Activated CD4-positive, alpha-beta T cell treated with anti-CD3 and anti-CD28 coated beads for 48 hours (primary cell): ENCODE measurements at regions not wholly inside any gene's neighbourhood (a gene's known extent, or its start where the extent isn't known, plus 50 kb on each side); places are given as distances from the start of the nearest gene placed in this dataset.
"Not testable (repeated sequence)": the region's sequence is repeated elsewhere in the genome, so short reads cannot be mapped to it uniquely, and the experiment has no call there.

Experiments
- DNase-seq: peaks from one replicate; pipeline ENCODE4 v3.0.0-alpha.2; 2020

DNA sequence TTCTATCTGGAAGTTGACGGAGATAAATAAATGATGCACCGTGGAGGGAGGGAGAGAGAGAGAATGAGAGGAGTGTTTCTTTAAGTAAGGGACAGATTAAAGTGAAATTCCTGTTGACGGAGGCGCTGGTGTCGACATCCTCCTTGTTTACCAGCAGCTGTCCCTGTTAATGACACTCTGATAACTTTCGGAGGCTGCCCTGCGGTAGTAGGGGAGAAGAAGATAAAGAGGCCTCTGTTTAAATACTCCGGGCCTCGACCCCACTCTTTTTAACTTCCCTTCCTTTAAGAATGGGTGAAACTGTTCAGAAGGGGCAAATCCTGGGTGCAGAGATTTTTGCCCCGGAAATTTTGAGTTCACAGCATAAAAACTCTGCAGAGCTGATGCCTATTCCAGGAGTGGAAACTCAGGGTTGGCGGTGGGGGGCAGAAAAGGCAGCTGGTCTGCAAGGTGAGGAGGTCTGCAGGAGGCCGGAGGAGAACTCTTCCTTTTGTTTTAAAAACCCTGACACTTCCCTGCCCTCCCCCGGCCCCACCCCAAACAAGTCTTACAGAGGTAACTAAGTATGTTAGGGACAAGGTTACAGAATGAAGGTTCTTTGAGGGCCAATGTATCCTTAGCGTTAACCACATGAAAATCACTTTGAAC is 276.6 kb upstream of the NR2F2 start:
- DNase-seq: no peak

DNA sequence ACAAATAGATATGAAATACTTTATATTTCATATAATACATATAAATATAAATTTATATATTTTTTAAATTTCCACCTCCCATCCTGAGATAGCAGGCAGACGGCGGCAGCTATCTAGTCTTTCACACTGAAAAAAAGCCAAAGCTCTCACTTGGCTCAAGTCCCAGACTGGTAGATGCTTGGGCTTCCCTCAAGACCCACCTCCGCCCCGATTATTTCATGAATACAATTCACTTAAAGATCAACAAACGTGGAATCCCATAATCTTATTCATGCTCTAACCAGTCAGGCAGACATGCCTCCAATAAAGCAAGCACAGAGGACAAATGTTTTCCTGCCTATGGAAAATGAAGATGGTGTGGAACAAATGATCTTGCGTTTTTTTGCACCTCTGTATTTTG is 275.9 kb upstream of the NR2F2 start:
- no peak for DNase-seq

DNA sequence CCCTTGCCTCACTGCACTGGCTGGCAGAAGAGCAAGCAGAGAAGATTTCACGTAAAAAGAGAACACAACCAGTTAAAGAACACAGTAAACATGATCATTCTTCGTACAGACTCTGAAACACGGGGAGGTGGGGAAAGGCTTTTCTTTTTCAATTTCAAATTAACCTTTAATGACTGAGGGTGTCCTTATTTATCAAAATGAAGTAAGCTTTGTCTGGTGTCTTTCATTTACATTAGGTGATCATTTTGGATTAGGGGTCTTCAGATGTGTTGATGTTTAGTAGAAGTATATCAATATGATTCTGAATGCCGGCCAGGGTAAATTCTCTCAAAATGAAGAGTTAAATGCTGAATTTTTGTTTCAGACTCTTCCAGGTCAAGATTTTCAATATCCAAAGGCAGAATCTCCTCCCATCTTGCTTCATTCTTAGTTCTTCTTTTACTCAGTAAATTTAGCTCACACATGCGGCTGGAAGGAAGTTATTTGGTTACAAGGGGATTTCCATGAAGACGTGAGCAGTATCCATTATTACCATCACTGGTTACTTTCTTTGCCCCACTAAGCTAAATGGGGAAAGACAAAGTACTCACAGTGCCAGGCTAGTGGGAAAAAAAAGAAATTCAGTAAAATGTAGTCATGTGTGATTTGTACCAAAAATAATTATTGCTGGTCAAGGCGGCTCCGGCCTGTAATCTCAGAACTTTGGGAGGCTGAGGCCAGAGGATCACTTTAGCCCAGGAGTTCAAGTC is 272.2 kb upstream of the NR2F2 start:
- no peak for DNase-seq

DNA sequence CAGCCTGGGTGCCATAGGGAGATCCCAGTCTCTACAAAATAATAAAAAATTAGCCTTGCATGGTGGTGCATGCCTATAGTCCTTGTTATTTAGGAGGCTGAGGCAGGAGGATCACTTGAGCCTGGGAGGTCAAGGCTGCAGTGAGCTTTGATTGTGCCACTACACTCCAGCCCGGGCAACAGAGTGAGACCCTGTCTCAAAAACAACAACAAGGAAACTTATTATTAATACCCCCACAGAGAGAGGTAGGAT is 271.7 kb upstream of the NR2F2 start:
- DNase-seq: not testable (repeated sequence)

DNA sequence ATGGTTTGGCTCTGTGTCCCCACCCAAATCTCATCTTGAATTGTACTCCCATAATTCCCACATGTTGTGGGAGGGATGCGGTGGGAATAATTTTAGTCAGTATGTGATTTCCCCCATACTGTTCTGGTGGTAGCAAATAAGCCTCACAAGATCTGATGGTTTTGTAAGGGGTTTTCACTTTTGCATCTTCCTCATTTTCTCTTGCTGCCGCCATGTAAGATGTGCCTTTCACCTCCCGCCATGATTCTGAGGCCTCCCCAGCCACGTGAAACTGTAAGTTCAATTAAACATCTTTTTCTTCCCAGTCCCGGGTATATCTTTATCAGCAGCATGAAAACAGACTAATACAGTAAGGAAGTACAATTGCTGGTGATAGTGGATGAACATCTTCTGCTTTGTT is 269.9 kb upstream of the NR2F2 start:
- not testable (repeated sequence) for DNase-seq

DNA sequence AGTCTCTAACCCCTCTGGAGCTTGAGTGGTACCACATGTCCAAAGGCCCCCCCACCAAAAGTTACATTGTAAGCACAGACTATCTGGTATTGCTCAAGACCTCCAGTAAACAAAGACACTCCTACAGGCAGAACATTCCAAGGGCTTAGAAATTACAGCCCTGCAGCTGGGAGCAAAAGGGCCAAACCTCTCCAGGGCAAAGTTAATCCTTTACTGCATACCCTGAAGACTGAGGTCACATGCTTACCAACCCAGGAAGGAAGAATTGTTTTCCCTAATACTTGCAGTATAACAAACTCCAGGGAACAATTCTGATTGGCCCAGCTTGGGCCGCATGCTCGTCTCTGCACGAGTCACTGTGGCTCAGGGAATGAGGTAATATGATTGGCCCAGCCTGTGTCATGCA is 266.1 kb upstream of the NR2F2 start:
- DNase-seq: no peak

DNA sequence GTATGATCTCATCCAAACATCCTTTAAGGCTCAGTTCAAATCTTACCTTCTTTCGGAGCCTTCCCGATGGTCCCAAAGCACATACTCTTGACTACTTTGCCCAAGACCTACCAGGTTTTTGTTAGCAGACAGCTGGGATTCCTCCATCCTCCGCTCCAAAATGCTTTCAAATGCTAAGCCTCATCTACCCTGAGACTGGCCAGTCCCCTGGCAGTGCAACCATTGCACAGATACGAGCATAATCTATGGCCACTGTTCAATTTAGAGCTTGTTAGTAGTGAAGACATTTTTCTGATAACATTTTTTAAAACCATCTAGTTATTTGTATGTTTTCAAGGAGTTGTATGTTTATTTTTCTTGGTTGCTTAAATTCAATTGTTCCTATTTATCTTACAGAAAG is 264.4 kb upstream of the NR2F2 start:
- no peak for DNase-seq

GRCh38 chr15:96066852-96067495 is 263.5 kb upstream of the NR2F2 start:
- no peak for DNase-seq

- no peak for DNase-seq
Observed at GRCh38 chr15:96067677-96068076, 262.8 kb upstream of the NR2F2 start.

DNA sequence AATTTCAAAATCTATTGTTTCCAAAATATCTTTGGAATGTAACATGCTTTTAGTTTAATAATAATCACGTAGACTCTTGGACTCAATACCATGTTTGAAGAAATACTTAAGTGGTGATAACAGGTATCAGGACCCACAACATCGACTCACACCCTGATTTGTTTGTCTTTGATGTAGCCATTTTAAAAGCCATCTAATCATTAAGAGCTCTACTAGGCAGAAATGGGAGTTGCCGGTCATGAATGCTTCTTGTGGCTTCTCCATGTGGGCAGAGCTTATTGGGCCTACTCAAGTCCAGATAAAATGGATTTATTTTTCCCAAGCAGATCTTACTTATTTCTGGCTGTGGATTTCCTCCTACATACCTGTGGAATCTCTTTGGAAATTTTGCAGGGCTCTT is 261.6 kb upstream of the NR2F2 start:
- DNase-seq: no peak

- no peak for DNase-seq
Observed at GRCh38 chr15:96070636-96071035, 259.9 kb upstream of the NR2F2 start.

GRCh38 chr15:96072821-96073220 is 257.7 kb upstream of the NR2F2 start:
- no peak for DNase-seq

- no peak for DNase-seq
Observed at GRCh38 chr15:96073908-96074307, 256.6 kb upstream of the NR2F2 start.

- no peak for DNase-seq
Observed at GRCh38 chr15:96075895-96076294, 254.6 kb upstream of the NR2F2 start.

GRCh38 chr15:96076350-96076749 is 254.2 kb upstream of the NR2F2 start:
- DNase-seq: no peak

DNA sequence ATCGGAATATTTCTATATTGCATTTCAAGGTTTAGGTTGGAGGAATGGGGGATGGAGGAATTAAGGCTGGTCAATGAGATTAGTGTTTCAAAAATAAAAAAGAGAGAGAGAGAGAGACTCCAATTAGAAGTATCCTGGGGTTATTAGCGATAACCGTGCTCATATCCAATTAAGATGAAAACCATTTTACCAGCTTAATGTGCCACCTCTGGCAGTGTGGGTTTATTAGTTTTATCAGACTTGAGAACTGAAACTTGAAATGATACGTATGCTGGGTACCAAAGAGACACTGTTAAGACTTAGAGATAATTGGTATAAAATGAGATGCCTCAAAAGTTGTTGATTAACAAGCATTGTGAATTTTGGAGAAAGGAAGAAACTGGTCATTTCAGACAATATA is 251.5 kb upstream of the NR2F2 start:
- no peak for DNase-seq

DNA sequence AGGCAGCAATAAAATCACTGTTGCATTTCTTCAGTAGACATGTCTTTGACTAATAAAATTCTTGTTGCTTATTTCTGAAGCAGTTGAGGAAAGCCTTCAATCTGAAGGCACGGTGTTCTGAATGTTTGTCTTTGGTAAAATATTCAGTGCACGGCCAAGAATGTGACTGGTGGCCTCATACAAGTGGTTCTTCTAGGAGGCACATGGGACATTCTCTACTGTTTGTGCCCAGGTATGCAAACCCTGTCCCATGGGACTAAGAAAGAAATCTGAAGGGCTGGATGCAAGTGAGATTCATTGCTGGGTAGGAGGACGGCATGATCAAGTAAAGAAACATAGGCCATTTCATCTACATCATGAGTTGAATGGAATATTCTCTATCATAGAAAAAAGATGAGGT is 250.6 kb upstream of the NR2F2 start:
- DNase-seq: no peak

DNA sequence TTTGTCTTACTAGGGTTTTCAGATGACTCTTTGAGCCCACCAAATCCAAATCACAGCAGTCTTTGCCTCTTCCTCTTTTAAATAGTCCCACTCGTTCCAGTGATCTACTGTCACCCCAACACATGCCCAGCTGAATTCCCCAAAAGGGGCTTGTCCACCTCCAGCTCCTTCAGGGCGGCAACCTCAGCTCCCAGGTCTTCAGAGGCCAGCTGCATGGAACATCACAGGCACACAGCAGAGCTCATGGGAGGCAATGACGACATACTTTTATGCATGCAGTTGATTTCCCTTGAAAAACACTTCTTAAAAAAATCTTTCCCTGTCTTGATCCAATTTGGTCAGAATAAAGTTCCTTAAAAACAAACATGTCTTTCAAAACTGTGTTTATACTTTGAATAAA is 244.3 kb upstream of the NR2F2 start:
- DNase-seq: no peak

- DNase-seq: no peak
Observed at GRCh38 chr15:96087180-96087884, 243.2 kb upstream of the NR2F2 start.

DNA sequence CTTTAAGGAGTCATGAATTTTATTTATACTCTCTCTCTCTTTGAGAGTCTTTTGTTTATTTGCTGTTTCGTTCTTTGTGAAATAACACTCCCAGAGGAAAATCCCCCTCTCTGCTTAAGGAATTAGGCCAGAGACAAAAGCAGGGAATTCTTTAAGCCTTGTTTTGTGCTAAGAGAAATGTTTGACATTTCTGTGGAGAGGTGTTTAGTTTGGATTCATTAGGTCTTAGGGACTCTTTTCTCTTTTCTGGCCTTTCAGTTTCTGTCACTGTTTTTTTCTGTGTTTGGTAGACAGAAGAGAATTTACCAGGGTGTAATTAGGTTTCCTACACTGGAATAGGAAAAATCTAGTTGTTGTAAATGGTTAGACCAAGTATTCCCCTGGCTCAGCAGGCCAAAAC is 241.8 kb upstream of the NR2F2 start:
- no peak for DNase-seq

DNA sequence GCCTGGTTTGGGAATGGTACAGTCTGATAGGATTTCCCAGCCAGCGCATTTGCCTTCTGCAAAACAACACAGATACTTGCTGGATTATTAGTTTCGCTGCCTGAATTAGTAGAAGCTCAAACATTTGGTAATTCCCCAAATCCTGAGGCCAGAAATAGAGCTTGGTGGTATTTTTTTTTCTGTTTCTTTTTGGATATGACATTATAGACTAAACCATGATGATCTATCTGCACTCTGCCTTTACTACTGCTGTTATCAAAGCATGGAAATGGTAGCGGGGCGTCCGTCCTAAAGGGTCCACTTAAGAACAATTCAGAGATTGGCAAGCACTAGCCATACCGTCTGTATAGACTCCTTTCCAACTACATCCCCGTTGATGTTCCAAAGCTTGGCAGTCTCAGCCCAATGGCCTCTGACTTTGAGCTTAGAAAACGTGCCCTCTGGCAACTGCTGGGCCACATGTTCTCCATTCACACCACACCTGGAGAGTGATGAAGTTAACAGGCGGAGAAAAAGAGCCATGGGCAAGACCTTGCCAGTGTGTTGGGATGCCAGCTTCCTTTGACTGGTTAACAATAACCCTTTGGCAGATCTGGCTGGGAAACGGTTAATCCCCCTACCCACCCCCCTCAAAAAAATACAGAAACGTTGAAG is 241.0 kb upstream of the NR2F2 start:
- no peak for DNase-seq

GRCh38 chr15:96092186-96092585 is 238.3 kb upstream of the NR2F2 start:
- no peak for DNase-seq

DNA sequence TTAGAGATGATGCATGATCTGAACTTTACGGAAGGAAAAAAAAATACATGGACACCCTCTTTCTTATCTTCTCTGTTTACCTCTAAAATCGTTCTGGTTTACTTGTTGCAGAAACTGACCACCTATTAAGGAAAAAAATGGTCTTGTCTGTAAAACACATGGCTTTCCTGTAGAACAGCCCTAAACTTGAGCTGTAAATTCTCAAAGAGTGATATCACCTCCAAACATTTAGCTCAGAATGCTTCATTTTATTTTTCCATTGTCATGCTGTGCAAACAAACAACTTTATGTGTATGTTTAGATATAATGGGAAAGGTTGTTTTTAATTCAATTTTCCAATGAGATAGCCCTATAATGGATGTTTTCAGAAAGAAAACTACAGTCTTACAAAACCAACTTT is 237.4 kb upstream of the NR2F2 start:
- no peak for DNase-seq

- no peak for DNase-seq
Observed at GRCh38 chr15:96097661-96098060, 232.8 kb upstream of the NR2F2 start.
